ENCODE measurements at regions not wholly inside any gene's neighbourhood (a gene's known extent, or its start where the extent isn't known, plus 50 kb on each side); places are given as distances from the start of the nearest gene placed in this dataset.

- no peak for DNase-seq (ENCODE audit: low read depth)
These were observed 859.1 kb downstream of the MAT2B start for GRCh38 chr5:164364237-164365208.

GRCh38 chr5:164370841-164371240 is 865.4 kb downstream of the MAT2B start:
- DNase-seq (ENCODE audit: low read depth) = no peak

- no peak for DNase-seq (ENCODE audit: low read depth)
These were observed 867.5 kb downstream of the MAT2B start for GRCh38 chr5:164372892-164373291.

GRCh38 chr5:164373876-164374275 is 868.5 kb downstream of the MAT2B start:
- DNase-seq (ENCODE audit: low read depth) = no peak

- DNase-seq (ENCODE audit: low read depth) = no peak
These were observed 869.6 kb downstream of the MAT2B start for GRCh38 chr5:164375051-164375450.

GRCh38 chr5:164376843-164377242 is 871.4 kb downstream of the MAT2B start:
- DNase-seq (ENCODE audit: low read depth) = no peak

DNA sequence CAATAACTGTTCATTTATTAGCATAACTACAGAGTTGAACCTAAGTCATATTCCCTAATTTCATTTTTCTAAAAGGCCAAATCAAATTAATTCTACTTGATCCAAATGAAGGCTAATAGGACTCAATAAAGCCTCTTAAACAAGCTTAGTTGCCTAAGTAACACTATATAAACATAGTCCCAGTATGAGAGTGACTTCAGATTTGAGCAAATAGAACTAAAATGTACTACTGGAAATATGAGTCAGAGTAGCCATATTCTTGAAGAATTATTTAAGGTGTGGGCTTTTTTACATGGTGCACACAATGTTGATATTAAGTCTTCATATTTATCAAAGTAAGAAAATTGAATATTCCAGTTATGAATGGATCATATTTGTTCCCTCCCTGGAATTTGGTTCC is 872.3 kb downstream of the MAT2B start:
- no peak for DNase-seq (ENCODE audit: low read depth)

DNA sequence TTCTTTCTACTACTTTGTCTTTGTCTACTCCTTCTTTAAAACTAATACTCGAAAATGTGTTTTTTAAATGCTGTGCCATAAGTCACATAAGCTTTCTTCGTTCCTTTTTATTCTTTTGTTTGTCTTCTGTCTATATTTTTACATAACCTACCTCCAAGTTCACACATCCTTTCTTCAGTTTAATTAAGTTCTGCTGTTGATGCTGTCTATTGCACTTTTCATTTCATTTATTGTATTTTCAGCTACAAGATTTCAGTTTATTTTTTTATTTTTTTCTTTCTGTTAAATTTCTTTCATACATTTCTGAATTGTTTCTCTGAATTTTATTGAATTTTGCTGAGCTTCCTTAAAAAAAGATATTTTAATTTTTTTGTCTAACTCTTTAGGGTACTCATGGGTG is 878.2 kb downstream of the MAT2B start:
- no peak for DNase-seq (ENCODE audit: low read depth)

DNA sequence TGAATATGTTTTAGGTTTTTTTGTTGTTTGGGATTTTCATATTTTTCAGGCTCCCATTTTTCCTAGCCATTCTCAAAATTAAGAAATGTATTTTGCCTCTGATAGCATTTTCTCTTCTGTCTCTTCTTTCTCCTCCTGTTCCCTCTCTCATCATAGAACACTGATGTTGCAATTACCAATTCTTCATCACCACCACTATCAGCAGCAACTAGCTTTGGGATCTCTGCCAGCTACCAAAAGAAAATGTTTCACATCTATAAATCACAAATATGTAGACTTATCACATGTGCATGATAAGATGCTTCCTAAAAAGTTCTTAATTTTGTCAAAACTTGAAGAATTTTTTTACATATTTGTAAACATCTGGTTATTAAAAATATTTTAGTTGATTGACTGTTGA is 887.1 kb downstream of the MAT2B start:
- DNase-seq (ENCODE audit: low read depth) = no peak

DNA sequence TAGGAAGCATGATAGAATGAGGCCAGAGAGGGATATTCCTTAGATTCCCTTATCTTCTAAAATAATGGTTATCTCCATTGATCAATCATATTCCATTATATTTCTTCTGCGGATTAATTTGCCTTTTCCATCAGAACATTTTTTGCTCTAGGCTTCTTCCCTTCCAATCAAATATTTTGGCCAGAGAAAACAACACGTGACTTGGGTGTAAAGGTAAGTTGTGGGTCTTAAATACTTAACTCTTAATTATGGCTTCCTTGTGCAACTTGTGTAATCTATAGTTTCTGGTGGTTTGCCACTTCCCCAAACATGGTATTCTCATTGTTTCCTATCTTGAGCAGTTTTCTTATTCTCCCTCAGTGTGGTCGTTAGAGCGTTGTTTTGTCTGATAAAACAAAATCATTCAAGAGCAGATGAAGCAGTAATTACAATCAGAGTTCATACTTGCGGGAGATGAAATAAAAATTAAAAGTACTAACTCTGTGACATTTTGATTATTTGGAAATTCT is 889.3 kb downstream of the MAT2B start:
- no peak for DNase-seq (ENCODE audit: low read depth)

- no peak for DNase-seq (ENCODE audit: low read depth)
These were observed 907.1 kb downstream of the MAT2B start for GRCh38 chr5:164412531-164412930.

- DNase-seq (ENCODE audit: low read depth) = no peak
These were observed 914.7 kb downstream of the MAT2B start for GRCh38 chr5:164420161-164420560.

GRCh38 chr5:164422400-164422799 is 917.0 kb downstream of the MAT2B start:
- DNase-seq (ENCODE audit: low read depth) = peak; percentile 5

DNA sequence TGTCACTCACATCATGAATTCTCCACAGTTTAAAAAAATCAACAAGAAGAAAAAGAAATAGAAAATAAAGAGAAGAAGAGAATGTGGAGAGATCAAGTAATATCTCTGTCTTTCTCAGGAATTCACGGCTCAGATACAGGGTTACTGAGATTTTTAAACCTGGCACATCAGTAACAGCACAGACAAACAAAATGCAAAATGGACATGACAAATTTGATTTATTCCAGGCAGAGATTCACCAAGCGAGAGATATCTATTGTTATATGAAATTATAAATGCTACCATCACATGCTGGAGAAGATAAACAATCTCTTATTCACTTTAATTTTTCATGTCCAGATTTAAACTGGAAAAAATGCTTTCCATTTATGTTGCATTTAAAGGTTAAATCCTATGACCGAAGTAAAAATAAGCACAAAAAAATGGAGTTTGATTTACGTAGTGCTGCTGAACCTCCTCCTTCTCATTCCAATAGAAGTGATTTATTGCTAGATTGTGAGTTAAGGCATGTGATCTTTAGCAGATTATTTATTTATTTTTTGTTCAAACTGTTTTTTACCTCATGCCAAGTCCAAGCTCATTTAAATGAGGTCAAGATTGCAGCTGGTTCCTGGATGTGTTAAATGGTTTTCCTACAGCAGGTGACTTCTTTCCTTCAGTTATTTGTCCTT is 926.4 kb downstream of the MAT2B start:
- DNase-seq (ENCODE audit: low read depth) = no peak

- DNase-seq (ENCODE audit: low read depth) = peak; percentile 10
These were observed 927.9 kb downstream of the MAT2B start for GRCh38 chr5:164433106-164433870.

- no peak for DNase-seq (ENCODE audit: low read depth)
These were observed 930.2 kb downstream of the MAT2B start for GRCh38 chr5:164435576-164435975.

DNA sequence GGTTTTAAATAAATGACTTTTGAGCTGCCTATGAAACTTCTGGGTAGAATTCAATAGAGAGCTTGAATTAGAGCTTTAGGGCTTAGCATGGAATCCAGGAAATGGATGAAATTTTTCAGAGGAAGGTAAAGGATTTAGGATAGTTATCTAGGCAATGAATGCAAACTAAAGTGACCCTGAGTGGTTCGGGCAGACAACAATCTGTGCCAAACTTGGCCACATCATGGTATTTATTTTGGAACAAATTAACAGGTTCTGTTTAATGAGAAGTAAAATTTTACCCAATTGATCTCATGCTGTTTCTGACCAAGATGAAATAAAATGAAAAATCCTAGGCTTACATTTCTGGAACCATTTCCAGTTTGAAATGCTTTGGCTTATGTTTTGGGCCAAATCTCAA is 934.4 kb downstream of the MAT2B start:
- DNase-seq (ENCODE audit: low read depth) = no peak

- no peak for DNase-seq (ENCODE audit: low read depth)
These were observed 944.0 kb downstream of the MAT2B start for GRCh38 chr5:164449460-164449859.

GRCh38 chr5:164466033-164466432 is 960.6 kb downstream of the MAT2B start:
- no peak for DNase-seq (ENCODE audit: low read depth)

DNA sequence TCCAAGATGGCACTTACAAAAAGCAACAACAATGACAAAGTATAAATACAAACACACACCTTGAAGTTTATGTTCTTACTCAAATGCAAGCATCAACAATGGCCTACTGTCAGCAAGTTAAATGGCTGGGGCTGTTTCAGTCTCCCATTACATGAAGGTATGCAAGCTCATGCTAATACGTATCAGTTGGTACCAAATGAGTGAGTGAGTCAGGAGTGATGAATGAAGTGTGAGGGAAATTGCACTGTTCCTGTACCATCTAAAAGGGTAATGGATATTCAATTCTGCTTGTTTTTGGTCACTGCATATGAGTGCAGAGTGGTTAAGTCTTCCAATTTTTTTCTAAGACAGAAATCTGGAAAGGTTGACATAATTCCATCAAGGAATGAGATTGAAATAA is 964.9 kb downstream of the MAT2B start:
- DNase-seq (ENCODE audit: low read depth) = no peak

DNA sequence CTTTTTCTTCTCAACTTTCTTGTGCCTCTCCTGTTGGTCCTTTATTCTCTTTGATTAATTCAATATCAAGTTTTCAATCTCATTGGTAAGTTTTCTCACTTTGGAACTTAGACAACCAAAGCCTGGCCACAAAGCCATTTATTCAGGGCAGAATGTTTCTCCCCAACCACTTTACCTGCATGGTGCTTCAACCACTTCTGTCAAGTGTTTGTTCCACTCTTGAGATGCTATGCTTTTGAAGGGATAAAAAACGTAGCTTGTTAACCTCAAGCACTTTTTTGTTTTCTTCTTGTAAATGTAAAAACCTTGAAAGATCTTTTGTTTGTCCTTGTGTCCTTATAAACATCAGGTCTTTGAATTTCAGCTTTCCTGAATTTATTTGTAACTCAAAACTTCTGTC is 966.7 kb downstream of the MAT2B start:
- no peak for DNase-seq (ENCODE audit: low read depth)

Measured in myocyte (in vitro differentiated cells).